Fibroblast of mammary gland (primary cell): ENCODE measurements at regions not wholly inside any gene's neighbourhood (a gene's known extent, or its start where the extent isn't known, plus 50 kb on each side); places are given as distances from the start of the nearest gene placed in this dataset.

Experiments used
- DNase-seq: peaks from one replicate; pipeline ENCODE4 v3.0.0-alpha.2; 2010; ENCODE audit warnings: low read depth
- H3K4me3 ChIP-seq: 2 replicates; pipeline ENCODE4 v1.5.1; 2011; ENCODE audit warnings: low read depth, mild to moderate bottlenecking, low read length, moderate library complexity; ENCODE audit not compliant: control insufficient read depth
- CTCF ChIP-seq: conservative IDR thresholded peaks from 2 replicates; pipeline ENCODE4 v1.5.1; 2011; ENCODE audit warnings: low read depth, low read length, inconsistent platforms; ENCODE audit not compliant: control insufficient read depth, insufficient read depth

GRCh38 chr11:109088086-109088485 lies 333.9 kb upstream of the C11orf87 start:
- no peak for TF ChIP-seq CTCF
- no peak overlapping the region for H3K4me3 ChIP-seq
- DNase-seq: no peak

- H3K4me3 ChIP-seq: no peak overlapping the region
- DNase-seq: no peak
- no peak for TF ChIP-seq CTCF
These were observed 332.8 kb upstream of the C11orf87 start for GRCh38 chr11:109089144-109089543.

GRCh38 chr11:109093354-109093753 lies 328.6 kb upstream of the C11orf87 start:
- no peak for TF ChIP-seq CTCF
- no peak for DNase-seq
- H3K4me3 ChIP-seq: no peak overlapping the region

GRCh38 chr11:109096266-109096665 lies 325.7 kb upstream of the C11orf87 start:
- TF ChIP-seq CTCF: no peak
- no peak for DNase-seq
- H3K4me3 ChIP-seq: no peak overlapping the region

GRCh38 chr11:109106151-109106906 lies 315.7 kb upstream of the C11orf87 start:
- no peak overlapping the region for H3K4me3 ChIP-seq
- DNase-seq: no peak
- TF ChIP-seq CTCF: no peak

- TF ChIP-seq CTCF: no peak
- H3K4me3 ChIP-seq: no peak overlapping the region
- no peak for DNase-seq
These were observed 312.8 kb upstream of the C11orf87 start for GRCh38 chr11:109109150-109109549.
